AG04449 (cell line): ENCODE measurements at regions not wholly inside any gene's neighbourhood (a gene's known extent, or its start where the extent isn't known, plus 50 kb on each side); places are given as distances from the start of the nearest gene placed in this dataset.

Experiments
- CTCF ChIA-PET: fragments of 350-600 bp; formaldehyde crosslinking; extraction: SDS; loops from one replicate; lab custom pipeline; 2021; ENCODE audit warnings: antibody characterized with exemption; lab: Yijun Ruan, JAX
- POLR2A ChIA-PET: fragments of 400-600, 350-600 bp; formaldehyde crosslinking; extraction: SDS; loops from one replicate; lab custom pipeline; 2020; ENCODE audit warnings: antibody characterized with exemption, inconsistent platforms; lab: Yijun Ruan, JAX
- DNase-seq: peaks from one replicate; pipeline ENCODE4 v3.0.0-alpha.2; 2010; ENCODE audit warnings: low read depth, low spot score
- H3K4me3 ChIP-seq: 2 replicates; pipeline ENCODE4 v1.5.1; 2011; ENCODE audit warnings: low read depth, mild to moderate bottlenecking, control low read depth, low read length
- CTCF ChIP-seq: IDR thresholded peaks from one replicate; pipeline ENCODE4 v1.5.1; 2011; ENCODE audit warnings: mild to moderate bottlenecking, moderate library complexity, low read length, control low read depth, inconsistent platforms; ENCODE audit not compliant: insufficient read depth; ENCODE audit errors: missing control alignments

GRCh38 chr6:165971202-165971601, 196.4 kb downstream of the TBXT start:
- TF ChIP-seq CTCF = no peak
- DNase-seq = no peak
- ChIA-PET CTCF (interaction anchor here (1.8 kb wide), 1 partner anchor 11 kb away, joined by 4 read pairs; no protein-coding TSS in a partner anchor), POLR2A (no interaction called here)
- H3K4me3 ChIP-seq = no peak overlapping the region

GRCh38 chr6:165970001-165970400, 197.7 kb downstream of the TBXT start:
- TF ChIP-seq CTCF = no peak
- DNase-seq = no peak
- no peak overlapping the region for H3K4me3 ChIP-seq
- CTCF ChIA-PET = interaction anchor here (1.6 to 1.8 kb wide), 2 partner anchors 10 to 13 kb away, joined by 4 read pairs; no protein-coding TSS in a partner anchor
- POLR2A ChIA-PET = no interaction called here

- H3K4me3 ChIP-seq = no peak overlapping the region
- no peak for DNase-seq
- ChIA-PET CTCF (interaction anchor here (1.6 kb wide), 1 partner anchor 14 kb away, joined by 4 read pairs; no protein-coding TSS in a partner anchor), POLR2A (no interaction called here)
- no peak for TF ChIP-seq CTCF
Observed at GRCh38 chr6:165969184-165969583, 198.5 kb downstream of the TBXT start.

- no peak overlapping the region for H3K4me3 ChIP-seq
- POLR2A ChIA-PET = no interaction called here
- no peak for TF ChIP-seq CTCF
- no peak for DNase-seq
- CTCF ChIA-PET = interaction anchor here (1.5 kb wide), 1 partner anchor 78 kb away, joined by 5 read pairs; no protein-coding TSS in a partner anchor
Observed at GRCh38 chr6:165968408-165968807, 199.2 kb downstream of the TBXT start.

GRCh38 chr6:165967810-165968407, 199.7 kb downstream of the TBXT start:
- ChIA-PET POLR2A (no interaction called here), CTCF (interaction anchor here (1.5 kb wide), 1 partner anchor 78 kb away, joined by 5 read pairs; no protein-coding TSS in a partner anchor)
- H3K4me3 ChIP-seq = no peak overlapping the region
- TF ChIP-seq CTCF = no peak
- DNase-seq = no peak

- CTCF ChIA-PET = interaction anchor here (1.6 kb wide), 1 partner anchor 16 kb away, joined by 3 read pairs; no protein-coding TSS in a partner anchor
- no peak for DNase-seq
- no peak for TF ChIP-seq CTCF
- POLR2A ChIA-PET = no interaction called here
- no peak overlapping the region for H3K4me3 ChIP-seq
Observed at GRCh38 chr6:165963750-165964149, 203.9 kb downstream of the TBXT start.
